ENCODE measurements at regions not wholly inside any gene's neighbourhood (a gene's known extent, or its start where the extent isn't known, plus 50 kb on each side); places are given as distances from the start of the nearest gene placed in this dataset.

DNA sequence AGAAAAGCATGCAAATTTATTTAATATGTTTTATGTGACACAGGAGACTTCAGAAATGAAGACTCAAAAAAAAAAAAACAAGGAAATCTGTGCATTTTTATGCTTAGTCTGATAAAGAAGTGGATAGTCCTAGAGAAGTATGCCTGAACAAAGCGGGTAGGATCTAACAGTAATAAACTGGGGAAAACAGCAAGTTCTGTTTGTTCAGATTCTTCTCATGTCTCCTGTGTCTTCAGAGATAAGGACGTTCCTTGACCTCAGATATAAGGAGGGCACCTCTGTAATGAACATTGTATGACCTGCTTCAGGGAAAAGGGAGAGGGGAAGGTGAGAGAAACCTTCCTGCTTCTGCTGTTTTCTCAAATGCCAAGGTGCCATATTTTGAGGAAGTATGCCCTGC lies 67.7 kb upstream of the TNFSF18 start:
- Histone ChIP-seq H3K4me3 (ENCODE audit: low read depth, low read length) (no peak overlapping the region), H3K27me3 (replicated peaks) (no peaks in the 10 kb centered on the region), H3K36me3 (replicated peaks) (no peaks in the 10 kb centered on the region), H3K27ac (no peak overlapping the region)
- TF ChIP-seq, protein P1, sequence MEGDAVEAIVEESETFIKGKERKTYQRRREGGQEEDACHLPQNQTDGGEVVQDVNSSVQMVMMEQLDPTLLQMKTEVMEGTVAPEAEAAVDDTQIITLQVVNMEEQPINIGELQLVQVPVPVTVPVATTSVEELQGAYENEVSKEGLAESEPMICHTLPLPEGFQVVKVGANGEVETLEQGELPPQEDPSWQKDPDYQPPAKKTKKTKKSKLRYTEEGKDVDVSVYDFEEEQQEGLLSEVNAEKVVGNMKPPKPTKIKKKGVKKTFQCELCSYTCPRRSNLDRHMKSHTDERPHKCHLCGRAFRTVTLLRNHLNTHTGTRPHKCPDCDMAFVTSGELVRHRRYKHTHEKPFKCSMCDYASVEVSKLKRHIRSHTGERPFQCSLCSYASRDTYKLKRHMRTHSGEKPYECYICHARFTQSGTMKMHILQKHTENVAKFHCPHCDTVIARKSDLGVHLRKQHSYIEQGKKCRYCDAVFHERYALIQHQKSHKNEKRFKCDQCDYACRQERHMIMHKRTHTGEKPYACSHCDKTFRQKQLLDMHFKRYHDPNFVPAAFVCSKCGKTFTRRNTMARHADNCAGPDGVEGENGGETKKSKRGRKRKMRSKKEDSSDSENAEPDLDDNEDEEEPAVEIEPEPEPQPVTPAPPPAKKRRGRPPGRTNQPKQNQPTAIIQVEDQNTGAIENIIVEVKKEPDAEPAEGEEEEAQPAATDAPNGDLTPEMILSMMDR (IDR thresholded peaks at IDR 0.05; ENCODE audit: low read depth, low read length, missing control alignments) = no peak
- in situ Hi-C loops (cut with HindIII; ENCODE audit: low pct_ligation_motif_present, low sequenced_read_pairs) = no loop called here
- DNase-seq = no peak

DNA sequence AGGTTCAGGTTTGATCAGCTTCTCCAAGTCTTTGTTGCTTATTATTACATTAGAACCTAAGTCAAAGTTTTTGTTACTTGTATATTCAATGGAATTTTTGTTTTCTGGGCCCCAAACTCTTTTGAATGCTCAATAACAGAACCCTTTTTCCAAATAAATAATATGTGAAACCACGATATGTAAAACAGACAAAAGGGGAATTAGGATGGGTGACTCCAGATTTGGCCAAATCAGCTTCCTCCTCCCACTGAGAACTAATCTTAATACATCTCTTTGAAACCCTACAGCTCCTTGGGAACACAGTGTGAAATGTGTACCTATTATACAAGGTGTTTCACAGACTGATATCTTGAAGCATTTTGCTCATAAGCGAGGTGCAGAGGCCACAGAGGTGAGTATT lies 67.0 kb upstream of the TNFSF18 start:
- H3K27ac ChIP-seq = no peak overlapping the region
- TF ChIP-seq, protein P1 (IDR thresholded peaks at IDR 0.05; ENCODE audit: low read depth, low read length, missing control alignments) = no peak
- no peaks in the 10 kb centered on the region for H3K36me3 ChIP-seq (replicated peaks)
- no peak for DNase-seq
- no peaks in the 10 kb centered on the region for H3K27me3 ChIP-seq (replicated peaks)
- in situ Hi-C loops (cut with HindIII; ENCODE audit: low pct_ligation_motif_present, low sequenced_read_pairs) = no loop called here
- no peak overlapping the region for H3K4me3 ChIP-seq (ENCODE audit: low read depth, low read length)

DNA sequence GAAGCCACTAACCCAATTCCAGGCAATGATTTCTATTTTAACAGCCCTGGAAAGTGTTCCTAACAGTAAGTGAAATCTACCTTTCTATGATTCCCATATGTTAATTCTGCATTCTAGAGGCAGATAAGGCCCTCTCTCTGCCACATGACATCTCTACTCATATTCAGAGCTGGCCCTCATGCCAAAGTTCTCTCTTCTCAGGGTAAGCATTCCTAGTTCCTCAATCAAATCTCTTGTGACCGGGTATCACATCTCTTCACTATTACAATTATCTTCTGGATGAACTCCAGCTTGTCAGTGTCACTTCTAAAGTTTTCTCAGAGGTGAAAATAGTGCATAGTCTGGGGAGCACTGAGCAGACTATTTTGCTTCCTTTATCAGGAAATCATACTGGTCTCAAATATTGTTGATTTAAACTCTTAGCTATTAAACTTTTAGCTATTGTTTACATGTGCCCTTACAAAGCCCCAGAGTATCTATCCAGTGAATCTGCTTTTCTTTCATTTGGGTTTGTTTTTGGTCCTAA lies 66.4 kb upstream of the TNFSF18 start:
- in situ Hi-C loops (cut with HindIII; ENCODE audit: low pct_ligation_motif_present, low sequenced_read_pairs) = no loop called here
- no peak overlapping the region for H3K27ac ChIP-seq

DNA sequence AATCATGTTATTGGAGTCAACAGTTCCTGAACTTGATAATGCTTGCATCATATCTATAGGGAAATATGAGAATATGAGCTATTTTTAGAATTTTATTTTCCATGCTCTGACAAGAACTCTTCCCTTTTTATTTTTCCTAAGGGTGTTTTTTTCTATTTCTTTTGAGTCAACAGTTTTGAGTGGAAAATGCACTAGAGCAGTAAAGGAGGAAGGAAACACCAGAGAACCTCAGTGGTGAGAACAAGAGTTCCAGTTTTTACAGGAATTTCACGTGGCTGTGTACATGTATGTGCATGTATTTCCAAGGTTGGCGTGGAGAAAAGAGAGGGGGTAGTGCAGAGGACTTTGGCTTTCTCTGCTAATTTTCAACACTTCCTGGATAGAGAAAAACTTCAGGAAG lies 63.6 kb upstream of the TNFSF18 start:
- in situ Hi-C loops (cut with HindIII; ENCODE audit: low pct_ligation_motif_present, low sequenced_read_pairs) = no loop called here
- Histone ChIP-seq H3K36me3 (replicated peaks) (no peaks in the 10 kb centered on the region), H3K27ac (no peak overlapping the region), H3K27me3 (replicated peaks) (no peaks in the 10 kb centered on the region), H3K4me3 (ENCODE audit: low read depth, low read length) (no peak overlapping the region)
- TF ChIP-seq, protein P1 (IDR thresholded peaks at IDR 0.05; ENCODE audit: low read depth, low read length, missing control alignments) = no peak
- DNase-seq = no peak

More for the DNA sequence above, 66.4 kb upstream of the TNFSF18 start:
- TF ChIP-seq, protein P1 (IDR thresholded peaks at IDR 0.05; ENCODE audit: low read depth, low read length, missing control alignments) = no peak
- no peak overlapping the region for H3K4me3 ChIP-seq (ENCODE audit: low read depth, low read length)
- no peak for DNase-seq
- H3K36me3 ChIP-seq (replicated peaks) = no peaks in the 10 kb centered on the region
- H3K27me3 ChIP-seq (replicated peaks) = no peaks in the 10 kb centered on the region

DNA sequence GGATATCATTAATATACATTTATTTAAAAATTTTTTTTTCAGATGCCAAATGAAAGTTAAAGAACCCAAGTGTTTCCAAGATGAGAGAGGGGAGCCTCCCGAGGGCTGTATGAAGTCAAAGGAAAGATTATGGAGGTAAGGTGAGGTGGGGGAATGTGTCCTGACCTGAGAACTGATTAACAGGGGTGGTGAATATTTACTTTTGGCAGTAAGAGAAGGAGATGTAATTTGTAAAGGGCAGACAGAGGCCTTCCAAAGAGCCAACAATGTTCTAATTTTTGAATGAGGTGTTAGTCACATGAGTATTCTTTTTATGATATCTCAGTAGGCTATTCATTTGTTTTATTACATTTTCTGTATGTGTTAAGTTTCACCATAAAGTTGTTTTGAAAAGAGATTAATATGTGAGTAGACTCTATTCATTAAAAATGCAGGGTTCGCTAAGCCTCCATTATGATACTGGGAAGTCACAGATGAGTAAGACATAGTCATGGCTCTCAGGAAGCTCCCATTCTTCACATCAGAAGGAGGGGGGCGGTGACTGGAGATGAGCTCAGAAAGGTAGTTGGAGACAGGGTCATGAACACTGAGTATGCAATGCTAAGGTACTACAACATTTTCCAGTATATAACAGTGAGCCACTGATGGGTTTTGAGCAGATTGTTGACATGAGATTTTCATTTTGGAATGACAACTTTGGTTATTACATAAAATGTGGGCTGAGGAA lies 62.4 kb upstream of the TNFSF18 start:
- no peak overlapping the region for H3K4me3 ChIP-seq (ENCODE audit: low read depth, low read length)
- in situ Hi-C loops (cut with HindIII; ENCODE audit: low pct_ligation_motif_present, low sequenced_read_pairs) = no loop called here
- DNase-seq = peak; percentile 73
- H3K27ac ChIP-seq = peak overlapping the region; percentile 28
- no peaks in the 10 kb centered on the region for H3K27me3 ChIP-seq (replicated peaks)
- H3K36me3 ChIP-seq (replicated peaks) = no peaks in the 10 kb centered on the region
- TF ChIP-seq, protein P1 (IDR thresholded peaks at IDR 0.05; ENCODE audit: low read depth, low read length, missing control alignments) = no peak

DNA sequence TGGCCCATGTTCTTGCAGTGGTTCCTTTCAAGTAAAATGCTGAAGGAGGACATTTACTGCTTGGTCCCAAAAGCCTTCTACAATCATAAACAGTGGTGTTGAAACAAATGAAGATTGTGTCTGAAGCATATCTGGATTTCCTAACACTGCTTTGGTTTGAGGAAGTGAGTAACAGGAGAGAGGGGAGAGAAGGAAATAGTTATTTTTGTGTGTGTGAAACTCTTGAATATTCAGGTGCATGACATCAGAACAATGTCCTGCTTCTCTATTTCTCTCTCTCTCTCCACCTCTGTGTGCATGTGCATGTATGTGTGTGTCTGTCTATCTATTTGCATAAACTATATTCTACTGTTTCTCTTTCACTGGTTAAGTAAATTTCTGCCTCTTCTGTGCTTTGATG lies 61.4 kb upstream of the TNFSF18 start:
- TF ChIP-seq, protein P1 (IDR thresholded peaks at IDR 0.05; ENCODE audit: low read depth, low read length, missing control alignments) = no peak
- no peak overlapping the region for H3K27ac ChIP-seq
- no peak for DNase-seq
- no peak overlapping the region for H3K4me3 ChIP-seq (ENCODE audit: low read depth, low read length)
- H3K36me3 ChIP-seq (replicated peaks) = no peaks in the 10 kb centered on the region
- in situ Hi-C loops (cut with HindIII; ENCODE audit: low pct_ligation_motif_present, low sequenced_read_pairs) = no loop called here
- no peaks in the 10 kb centered on the region for H3K27me3 ChIP-seq (replicated peaks)

All from brain microvascular endothelial cell (primary cell).